ENCODE measurements at regions not wholly inside any gene's neighbourhood (a gene's known extent, or its start where the extent isn't known, plus 50 kb on each side); places are given as distances from the start of the nearest gene placed in this dataset.
"Not testable (repeated sequence)": the region's sequence is repeated elsewhere in the genome, so short reads cannot be mapped to it uniquely, and the experiment has no call there.

- peak; percentile 1 for DNase-seq (ENCODE audit: low read depth, low spot score)
These were observed 363.5 kb downstream of the MRPL39 start for GRCh38 chr21:25243808-25244207.

GRCh38 chr21:25240974-25241373, 366.3 kb downstream of the MRPL39 start:
- DNase-seq (ENCODE audit: low read depth, low spot score): no peak

- no peak for DNase-seq (ENCODE audit: low read depth, low spot score)
These were observed 372.2 kb downstream of the MRPL39 start for GRCh38 chr21:25234857-25235801.

GRCh38 chr21:25220954-25221353, 386.3 kb downstream of the MRPL39 start:
- DNase-seq (ENCODE audit: low read depth, low spot score): no peak

- no peak for DNase-seq (ENCODE audit: low read depth, low spot score)
These were observed 387.1 kb downstream of the MRPL39 start for GRCh38 chr21:25220169-25220568.

GRCh38 chr21:25215698-25216384, 391.4 kb downstream of the MRPL39 start:
- no peak for DNase-seq (ENCODE audit: low read depth, low spot score)

GRCh38 chr21:25214676-25215075, 392.6 kb downstream of the MRPL39 start:
- DNase-seq (ENCODE audit: low read depth, low spot score): no peak

GRCh38 chr21:25199944-25200343, 407.3 kb downstream of the MRPL39 start:
- no peak for DNase-seq (ENCODE audit: low read depth, low spot score)

GRCh38 chr21:25191141-25191540, 416.1 kb downstream of the MRPL39 start:
- DNase-seq (ENCODE audit: low read depth, low spot score): no peak

- DNase-seq (ENCODE audit: low read depth, low spot score): no peak
These were observed 417.8 kb downstream of the MRPL39 start for GRCh38 chr21:25189497-25189896.

- DNase-seq (ENCODE audit: low read depth, low spot score): no peak
These were observed 418.6 kb downstream of the MRPL39 start for GRCh38 chr21:25188677-25189079.

- DNase-seq (ENCODE audit: low read depth, low spot score): no peak
These were observed 421.0 kb downstream of the MRPL39 start for GRCh38 chr21:25186273-25186672.

- no peak for DNase-seq (ENCODE audit: low read depth, low spot score)
These were observed 423.7 kb downstream of the MRPL39 start for GRCh38 chr21:25183577-25183976.

GRCh38 chr21:25181690-25182089, 425.6 kb downstream of the MRPL39 start:
- not testable (repeated sequence) for DNase-seq (ENCODE audit: low read depth, low spot score)

- peak; percentile 60 for DNase-seq (ENCODE audit: low read depth, low spot score)
These were observed 428.2 kb downstream of the MRPL39 start for GRCh38 chr21:25179116-25179515.

- peak; percentile 47 for DNase-seq (ENCODE audit: low read depth, low spot score)
These were observed 430.5 kb downstream of the MRPL39 start for GRCh38 chr21:25176637-25177412.

GRCh38 chr21:25175938-25176337, 431.3 kb downstream of the MRPL39 start:
- DNase-seq (ENCODE audit: low read depth, low spot score): no peak

GRCh38 chr21:25171438-25171837, 435.8 kb downstream of the MRPL39 start:
- peak; percentile 81 for DNase-seq (ENCODE audit: low read depth, low spot score)

GRCh38 chr21:25170681-25171080, 436.6 kb downstream of the MRPL39 start:
- no peak for DNase-seq (ENCODE audit: low read depth, low spot score)

- DNase-seq (ENCODE audit: low read depth, low spot score): no peak
These were observed 437.9 kb downstream of the MRPL39 start for GRCh38 chr21:25169370-25169769.

- not testable (repeated sequence) for DNase-seq (ENCODE audit: low read depth, low spot score)
These were observed 440.4 kb downstream of the MRPL39 start for GRCh38 chr21:25166904-25167303.

- no peak for DNase-seq (ENCODE audit: low read depth, low spot score)
These were observed 445.7 kb downstream of the MRPL39 start for GRCh38 chr21:25161571-25161970.
